Lower leg skin (tissue), 3 donors: ENCODE measurements at regions not wholly inside any gene's neighbourhood (a gene's known extent, or its start where the extent isn't known, plus 50 kb on each side); places are given as distances from the start of the nearest gene placed in this dataset.

Source experiments
- POLR2A ChIP-seq, 2 donors: fragments of 450-650 bp; IDR thresholded peaks; one replicate each; pipeline ENCODE4 v1.6.1; 2016 to 2017; ENCODE audit warnings: antibody characterized with exemption in 2 of 2, mild to moderate bottlenecking in 1 of 2, moderate library complexity in 1 of 2
- TF ChIP-seq, protein P1 (sequence below), 3 donors: fragments of 450-650 bp; IDR thresholded peaks; one replicate each; pipeline ENCODE4 v1.5.1; 2016; ENCODE audit warnings: antibody characterized with exemption in 3 of 3, mild to moderate bottlenecking in 3 of 3, moderate library complexity in 2 of 3

DNA sequence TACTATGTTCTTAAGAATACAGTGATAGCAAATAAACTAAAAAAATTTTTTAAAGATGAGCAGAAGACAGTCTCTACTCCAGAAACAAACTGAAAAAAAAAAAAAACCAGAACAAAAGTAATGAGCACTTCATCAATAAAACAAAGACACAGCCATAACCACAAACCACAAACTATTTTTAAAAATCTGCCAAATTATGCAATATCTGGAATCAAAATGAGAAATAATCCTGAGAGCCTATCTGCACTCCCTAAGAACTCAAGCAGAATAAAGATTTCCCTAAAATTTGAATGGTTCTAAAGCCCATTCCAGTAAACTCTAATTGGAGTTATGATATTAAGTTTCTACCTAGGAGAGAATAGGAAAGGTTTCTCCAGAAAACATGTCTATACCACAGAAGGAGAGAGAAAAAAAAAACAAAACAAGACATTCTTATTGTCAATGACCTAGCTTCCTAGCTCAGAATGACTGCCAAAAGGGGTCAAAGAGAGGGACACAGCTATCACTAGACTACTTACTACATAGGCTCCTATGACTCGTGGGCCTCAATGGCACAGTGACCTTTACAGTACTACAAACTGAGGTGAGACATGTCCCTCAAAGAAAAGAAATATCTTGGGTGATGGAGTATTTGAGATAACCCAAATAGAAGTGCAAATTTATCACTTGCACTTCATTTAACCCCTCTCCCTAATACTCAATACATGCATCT is 262.8 kb downstream of the ZEB2 start:
- TF ChIP-seq, protein P1, sequence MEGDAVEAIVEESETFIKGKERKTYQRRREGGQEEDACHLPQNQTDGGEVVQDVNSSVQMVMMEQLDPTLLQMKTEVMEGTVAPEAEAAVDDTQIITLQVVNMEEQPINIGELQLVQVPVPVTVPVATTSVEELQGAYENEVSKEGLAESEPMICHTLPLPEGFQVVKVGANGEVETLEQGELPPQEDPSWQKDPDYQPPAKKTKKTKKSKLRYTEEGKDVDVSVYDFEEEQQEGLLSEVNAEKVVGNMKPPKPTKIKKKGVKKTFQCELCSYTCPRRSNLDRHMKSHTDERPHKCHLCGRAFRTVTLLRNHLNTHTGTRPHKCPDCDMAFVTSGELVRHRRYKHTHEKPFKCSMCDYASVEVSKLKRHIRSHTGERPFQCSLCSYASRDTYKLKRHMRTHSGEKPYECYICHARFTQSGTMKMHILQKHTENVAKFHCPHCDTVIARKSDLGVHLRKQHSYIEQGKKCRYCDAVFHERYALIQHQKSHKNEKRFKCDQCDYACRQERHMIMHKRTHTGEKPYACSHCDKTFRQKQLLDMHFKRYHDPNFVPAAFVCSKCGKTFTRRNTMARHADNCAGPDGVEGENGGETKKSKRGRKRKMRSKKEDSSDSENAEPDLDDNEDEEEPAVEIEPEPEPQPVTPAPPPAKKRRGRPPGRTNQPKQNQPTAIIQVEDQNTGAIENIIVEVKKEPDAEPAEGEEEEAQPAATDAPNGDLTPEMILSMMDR (IDR thresholded peaks at IDR 0.05), result no peak
- TF ChIP-seq POLR2A (IDR thresholded peaks at IDR 0.05), result no peak
